ENCODE measurements at regions not wholly inside any gene's neighbourhood (a gene's known extent, or its start where the extent isn't known, plus 50 kb on each side); places are given as distances from the start of the nearest gene placed in this dataset.

DNA sequence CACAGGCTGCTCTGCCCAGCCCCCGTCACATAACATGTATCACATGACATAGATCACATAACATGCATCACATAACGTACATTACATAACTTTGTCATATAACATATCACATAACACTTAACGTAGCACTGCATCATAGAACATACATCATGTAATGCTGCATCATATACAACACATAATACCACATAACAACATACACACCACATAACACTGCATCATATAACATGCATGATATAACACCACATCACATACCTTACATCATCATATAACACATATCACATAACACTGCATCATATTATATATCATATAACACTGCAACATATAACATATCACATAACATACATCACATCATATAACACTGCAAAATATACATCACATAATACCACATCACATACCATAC is 83.8 kb downstream of the AXIN2 start:
- no peak overlapping the region for H2AFZ ChIP-seq (ENCODE audit: low read length, unreplicated experiment)
- no peak overlapping the region for H3K4me3 ChIP-seq (ENCODE audit: low read depth, low read length)
- H3K36me3 ChIP-seq (ENCODE audit: insufficient read depth, low read length) = no peaks in the 10 kb centered on the region
- H3K4me1 ChIP-seq (ENCODE audit: control insufficient read depth, insufficient read depth, low read length, unreplicated experiment) = peaks cover 6% of the 10 kb centered on the region
- peaks cover 18% of the 10 kb centered on the region; the same call in 1 of the 2 replicates for H3K27me3 ChIP-seq (ENCODE audit: insufficient read depth, low read length)
- H3K79me2 ChIP-seq (ENCODE audit: control insufficient read depth, insufficient read depth, low read length, unreplicated experiment) = no peaks in the 10 kb centered on the region
- no peak overlapping the region for H3K27ac ChIP-seq (ENCODE audit: low read depth, low read length)

DNA sequence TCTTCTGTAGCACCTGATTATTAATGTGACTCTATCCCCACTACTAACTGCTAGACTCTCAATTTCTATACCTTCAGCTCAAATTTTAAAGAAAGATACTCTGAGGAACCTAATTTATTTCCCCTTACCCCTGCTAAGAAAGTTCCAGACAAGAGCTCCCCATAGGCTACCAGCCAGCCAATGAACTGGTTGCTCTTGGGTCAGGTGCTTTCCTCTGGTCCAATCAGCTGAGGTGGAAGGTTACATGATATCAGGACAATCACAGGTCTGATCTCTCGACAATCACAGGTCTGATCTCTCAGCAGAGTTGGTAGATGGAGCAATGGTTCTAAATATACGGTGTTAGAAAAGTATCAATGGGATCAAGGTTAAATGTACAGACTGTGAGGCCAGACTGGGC is 86.8 kb downstream of the AXIN2 start:
- Histone ChIP-seq H3K4me1 (ENCODE audit: control insufficient read depth, insufficient read depth, low read length, unreplicated experiment) (peaks cover 9% of the 10 kb centered on the region), H3K27me3 (ENCODE audit: insufficient read depth, low read length) (peaks cover 33% of the 10 kb centered on the region; the same call in 1 of the 2 replicates), H2AFZ (ENCODE audit: low read length, unreplicated experiment) (no peak overlapping the region), H3K4me3 (ENCODE audit: low read depth, low read length) (no peak overlapping the region), H3K36me3 (ENCODE audit: insufficient read depth, low read length) (no peaks in the 10 kb centered on the region), H3K79me2 (ENCODE audit: control insufficient read depth, insufficient read depth, low read length, unreplicated experiment) (no peaks in the 10 kb centered on the region), H3K27ac (ENCODE audit: low read depth, low read length) (no peak overlapping the region)

DNA sequence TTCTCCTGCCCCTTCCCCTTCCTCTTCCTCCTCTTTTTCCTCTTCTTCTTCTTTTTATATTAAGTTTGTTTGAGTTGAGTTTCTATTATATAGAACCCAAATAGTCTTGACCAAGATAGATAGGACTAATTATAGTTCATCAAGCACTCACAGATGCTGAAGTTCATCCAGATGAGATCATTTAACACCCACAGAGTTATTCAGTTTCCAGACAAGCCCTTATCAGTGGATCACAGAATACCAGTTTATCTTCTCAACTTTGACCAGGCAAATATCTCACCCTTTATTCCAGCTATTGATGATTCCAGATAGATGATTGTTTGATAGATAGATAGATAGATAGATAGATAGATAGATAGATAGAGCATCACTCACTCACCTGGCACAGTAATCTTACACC is 87.5 kb downstream of the AXIN2 start:
- Histone ChIP-seq H3K79me2 (ENCODE audit: control insufficient read depth, insufficient read depth, low read length, unreplicated experiment) (no peaks in the 10 kb centered on the region), H3K27me3 (ENCODE audit: insufficient read depth, low read length) (peaks cover 33% of the 10 kb centered on the region; the same call in 1 of the 2 replicates), H3K27ac (ENCODE audit: low read depth, low read length) (no peak overlapping the region), H2AFZ (ENCODE audit: low read length, unreplicated experiment) (no peak overlapping the region), H3K4me3 (ENCODE audit: low read depth, low read length) (no peak overlapping the region), H3K36me3 (ENCODE audit: insufficient read depth, low read length) (no peaks in the 10 kb centered on the region), H3K4me1 (ENCODE audit: control insufficient read depth, insufficient read depth, low read length, unreplicated experiment) (peaks cover 9% of the 10 kb centered on the region)

DNA sequence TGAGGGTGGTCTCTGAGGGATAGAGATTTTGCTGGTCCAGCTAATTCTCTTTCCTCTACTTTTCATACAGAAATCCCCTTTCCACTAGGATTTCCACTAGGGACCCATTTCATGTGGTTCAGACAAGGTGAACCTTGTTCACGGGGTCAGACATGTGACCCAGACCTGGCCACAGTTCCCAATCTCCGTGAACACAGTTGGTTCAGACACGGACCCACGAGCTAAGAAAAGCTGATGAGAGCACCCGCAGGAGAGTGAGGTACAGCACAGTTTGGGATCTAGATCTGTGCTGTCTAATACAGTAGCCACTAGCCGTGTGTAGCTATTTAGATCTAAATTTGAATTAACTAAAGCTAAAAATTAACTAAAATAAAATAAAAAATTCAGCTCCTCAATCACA is 88.1 kb downstream of the AXIN2 start:
- H3K4me3 ChIP-seq (ENCODE audit: low read depth, low read length) = no peak overlapping the region
- no peak overlapping the region for H2AFZ ChIP-seq (ENCODE audit: low read length, unreplicated experiment)
- H3K4me1 ChIP-seq (ENCODE audit: control insufficient read depth, insufficient read depth, low read length, unreplicated experiment) = peaks cover 9% of the 10 kb centered on the region
- H3K27ac ChIP-seq (ENCODE audit: low read depth, low read length) = no peak overlapping the region
- no peaks in the 10 kb centered on the region for H3K79me2 ChIP-seq (ENCODE audit: control insufficient read depth, insufficient read depth, low read length, unreplicated experiment)
- H3K36me3 ChIP-seq (ENCODE audit: insufficient read depth, low read length) = no peaks in the 10 kb centered on the region
- peaks cover 33% of the 10 kb centered on the region; the same call in 1 of the 2 replicates for H3K27me3 ChIP-seq (ENCODE audit: insufficient read depth, low read length)

DNA sequence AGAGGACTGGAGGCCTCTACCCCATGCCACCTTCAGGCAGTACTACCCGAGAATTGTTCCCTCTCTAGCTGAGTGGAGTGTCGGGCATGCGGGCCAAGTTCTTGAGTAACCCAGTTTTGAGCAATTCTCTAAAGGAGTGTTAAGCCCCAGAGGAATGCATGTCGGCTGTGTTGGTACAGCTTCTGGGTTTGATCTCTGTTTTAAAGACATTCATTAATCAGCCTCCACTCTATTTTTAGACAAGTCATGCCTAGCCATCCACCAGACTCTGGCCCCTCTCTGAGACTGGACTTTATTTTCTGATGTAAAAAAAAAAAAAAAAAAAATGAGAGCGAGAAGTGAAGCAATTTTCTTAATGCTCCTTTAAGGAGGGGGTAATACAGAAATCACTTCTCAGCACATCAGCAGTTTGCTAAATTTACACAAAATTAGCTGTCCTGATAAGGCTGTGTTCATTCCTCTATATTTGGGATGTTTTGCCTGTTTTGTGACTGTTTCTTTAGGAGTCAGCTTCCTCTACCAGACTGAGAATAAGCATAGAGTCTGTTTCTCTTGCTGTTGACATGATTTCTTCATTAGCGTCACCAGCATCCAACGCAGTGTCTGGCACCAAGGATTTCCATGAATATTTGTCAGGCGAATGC is 88.7 kb downstream of the AXIN2 start:
- peaks cover 9% of the 10 kb centered on the region for H3K4me1 ChIP-seq (ENCODE audit: control insufficient read depth, insufficient read depth, low read length, unreplicated experiment)
- H2AFZ ChIP-seq (ENCODE audit: low read length, unreplicated experiment) = no peak overlapping the region
- no peak overlapping the region for H3K27ac ChIP-seq (ENCODE audit: low read depth, low read length)

DNA sequence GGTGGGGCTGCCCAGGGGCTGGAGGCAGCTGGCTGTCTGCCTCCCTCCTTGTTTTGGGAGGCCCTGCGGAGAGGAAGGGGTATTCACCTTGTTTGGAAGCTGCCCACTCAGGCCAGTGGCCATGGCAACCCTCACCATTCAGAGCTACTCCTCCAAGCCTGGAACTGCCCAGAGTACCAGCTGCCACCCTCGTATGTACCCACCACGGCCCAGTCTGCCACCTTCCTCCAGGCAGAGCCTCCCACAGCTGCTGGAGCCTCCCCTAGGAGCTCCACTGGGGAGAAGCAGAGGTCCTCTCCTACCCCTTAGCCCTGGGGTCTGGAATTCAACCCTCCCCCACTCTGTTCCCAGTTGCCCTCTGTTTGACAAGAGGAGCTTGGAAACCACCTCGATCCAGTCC is 90.7 kb downstream of the AXIN2 start:
- peaks cover 9% of the 10 kb centered on the region for H3K4me1 ChIP-seq (ENCODE audit: control insufficient read depth, insufficient read depth, low read length, unreplicated experiment)
- H3K36me3 ChIP-seq (ENCODE audit: insufficient read depth, low read length) = no peaks in the 10 kb centered on the region
- H3K27ac ChIP-seq (ENCODE audit: low read depth, low read length) = no peak overlapping the region
- no peak overlapping the region for H2AFZ ChIP-seq (ENCODE audit: low read length, unreplicated experiment)
- H3K4me3 ChIP-seq (ENCODE audit: low read depth, low read length) = no peak overlapping the region
- peaks cover 32% of the 10 kb centered on the region; the same call in 1 of the 2 replicates for H3K27me3 ChIP-seq (ENCODE audit: insufficient read depth, low read length)
- H3K79me2 ChIP-seq (ENCODE audit: control insufficient read depth, insufficient read depth, low read length, unreplicated experiment) = no peaks in the 10 kb centered on the region

More for the DNA sequence above, 88.7 kb downstream of the AXIN2 start:
- no peaks in the 10 kb centered on the region for H3K79me2 ChIP-seq (ENCODE audit: control insufficient read depth, insufficient read depth, low read length, unreplicated experiment)
- no peaks in the 10 kb centered on the region for H3K36me3 ChIP-seq (ENCODE audit: insufficient read depth, low read length)
- H3K27me3 ChIP-seq (ENCODE audit: insufficient read depth, low read length) = peaks cover 33% of the 10 kb centered on the region; the same call in 1 of the 2 replicates
- no peak overlapping the region for H3K4me3 ChIP-seq (ENCODE audit: low read depth, low read length)

DNA sequence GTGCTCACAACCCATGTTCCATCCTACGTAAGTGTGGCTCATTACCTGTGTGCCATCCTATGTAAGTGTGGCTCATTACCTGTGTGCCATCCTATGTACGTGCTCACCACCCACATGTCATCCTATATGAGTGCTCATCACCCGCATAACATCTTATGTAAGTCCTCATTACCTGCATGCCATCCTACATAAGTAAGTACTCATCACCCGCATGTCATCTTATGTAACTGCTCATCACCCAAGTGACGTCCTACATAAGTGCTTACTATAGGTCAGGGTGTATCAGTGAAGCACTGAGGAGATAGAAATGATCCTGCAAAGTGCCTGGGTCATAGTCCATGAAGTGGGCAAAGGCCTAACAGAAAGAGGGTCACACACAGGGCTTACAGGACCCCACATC is 93.1 kb downstream of the AXIN2 start:
- Histone ChIP-seq H3K27me3 (ENCODE audit: insufficient read depth, low read length) (peaks cover 15% of the 10 kb centered on the region; the same call in 1 of the 2 replicates), H3K4me3 (ENCODE audit: low read depth, low read length) (no peak overlapping the region), H3K27ac (ENCODE audit: low read depth, low read length) (no peak overlapping the region), H3K36me3 (ENCODE audit: insufficient read depth, low read length) (no peaks in the 10 kb centered on the region), H3K79me2 (ENCODE audit: control insufficient read depth, insufficient read depth, low read length, unreplicated experiment) (no peaks in the 10 kb centered on the region), H2AFZ (ENCODE audit: low read length, unreplicated experiment) (no peak overlapping the region), H3K4me1 (ENCODE audit: control insufficient read depth, insufficient read depth, low read length, unreplicated experiment) (peaks cover 15% of the 10 kb centered on the region)

DNA sequence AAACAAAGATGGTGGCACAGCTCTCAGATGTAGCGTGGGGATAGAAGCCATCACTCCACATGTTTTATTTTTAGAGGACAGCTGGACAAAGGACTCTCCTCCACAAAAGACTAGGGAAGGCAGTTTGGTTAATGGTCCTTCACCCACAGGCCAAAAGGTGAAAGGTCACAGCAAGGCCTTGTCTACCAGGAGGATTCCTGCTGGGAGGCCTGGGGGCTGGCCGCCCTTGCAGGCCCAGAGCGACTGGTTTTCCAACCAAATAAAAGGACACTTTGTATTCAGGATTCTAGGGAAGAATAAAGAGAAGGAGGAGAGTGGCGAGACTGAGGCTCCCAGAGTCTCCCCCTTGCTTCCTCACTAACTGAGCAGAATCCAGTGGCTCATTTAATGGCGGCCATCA is 94.3 kb downstream of the AXIN2 start:
- Histone ChIP-seq H3K4me3 (ENCODE audit: low read depth, low read length) (no peak overlapping the region), H3K79me2 (ENCODE audit: control insufficient read depth, insufficient read depth, low read length, unreplicated experiment) (no peaks in the 10 kb centered on the region), H3K4me1 (ENCODE audit: control insufficient read depth, insufficient read depth, low read length, unreplicated experiment) (peaks cover 10% of the 10 kb centered on the region), H2AFZ (ENCODE audit: low read length, unreplicated experiment) (no peak overlapping the region), H3K36me3 (ENCODE audit: insufficient read depth, low read length) (no peaks in the 10 kb centered on the region), H3K27ac (ENCODE audit: low read depth, low read length) (no peak overlapping the region), H3K27me3 (ENCODE audit: insufficient read depth, low read length) (peaks cover 14% of the 10 kb centered on the region; the same call in 1 of the 2 replicates)

DNA sequence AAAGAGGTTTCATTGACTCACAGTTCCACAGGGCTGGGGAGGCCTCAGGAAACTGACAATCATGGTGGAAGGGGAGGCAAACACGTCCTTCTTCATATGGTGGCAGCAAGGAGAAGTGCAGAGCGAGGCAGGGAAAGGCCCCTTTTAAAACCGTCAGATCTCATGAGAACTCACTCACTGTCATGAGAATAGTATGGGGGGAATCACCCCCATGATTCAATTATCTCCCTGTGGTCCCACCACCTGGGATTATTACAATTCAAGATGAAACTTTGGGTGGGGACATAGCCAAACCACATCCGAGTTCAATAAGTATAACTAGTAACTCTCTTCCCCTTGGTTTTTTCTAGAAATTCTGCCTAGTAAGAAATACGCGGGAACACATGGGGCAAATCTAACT is 94.9 kb downstream of the AXIN2 start:
- Histone ChIP-seq H2AFZ (ENCODE audit: low read length, unreplicated experiment) (no peak overlapping the region), H3K27me3 (ENCODE audit: insufficient read depth, low read length) (peaks cover 8% of the 10 kb centered on the region; the same call in 1 of the 2 replicates), H3K36me3 (ENCODE audit: insufficient read depth, low read length) (no peaks in the 10 kb centered on the region), H3K79me2 (ENCODE audit: control insufficient read depth, insufficient read depth, low read length, unreplicated experiment) (no peaks in the 10 kb centered on the region), H3K27ac (ENCODE audit: low read depth, low read length) (no peak overlapping the region), H3K4me3 (ENCODE audit: low read depth, low read length) (no peak overlapping the region), H3K4me1 (ENCODE audit: control insufficient read depth, insufficient read depth, low read length, unreplicated experiment) (peaks cover 10% of the 10 kb centered on the region)

DNA sequence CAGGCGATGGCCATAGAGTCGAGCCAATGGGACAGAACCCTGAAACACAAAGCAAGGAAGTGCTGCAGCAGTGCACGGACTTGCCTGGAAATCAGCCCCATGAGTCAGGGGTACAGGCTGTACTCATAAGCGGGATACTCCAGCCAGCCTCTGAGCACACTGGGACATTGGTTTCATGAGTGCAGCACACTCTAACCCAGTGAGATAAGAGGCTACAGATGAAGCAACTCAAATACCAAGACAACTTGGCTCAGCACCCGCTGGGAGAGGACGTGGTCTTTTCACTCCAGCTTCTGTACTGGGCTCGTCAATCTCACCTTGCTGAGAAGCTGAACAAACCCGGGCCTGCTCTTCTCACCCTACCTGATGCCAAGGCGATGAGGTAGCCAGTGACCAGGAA is 98.2 kb downstream of the AXIN2 start:
- Histone ChIP-seq H3K27me3 (ENCODE audit: insufficient read depth, low read length) (no peaks in the 10 kb centered on the region), H2AFZ (ENCODE audit: low read length, unreplicated experiment) (peak overlapping the region; percentile 47), H3K4me1 (ENCODE audit: control insufficient read depth, insufficient read depth, low read length, unreplicated experiment) (peaks cover 10% of the 10 kb centered on the region), H3K36me3 (ENCODE audit: insufficient read depth, low read length) (no peaks in the 10 kb centered on the region), H3K27ac (ENCODE audit: low read depth, low read length) (peak overlapping the region; percentile 42), H3K79me2 (ENCODE audit: control insufficient read depth, insufficient read depth, low read length, unreplicated experiment) (no peaks in the 10 kb centered on the region), H3K4me3 (ENCODE audit: low read depth, low read length) (no peak overlapping the region)

DNA sequence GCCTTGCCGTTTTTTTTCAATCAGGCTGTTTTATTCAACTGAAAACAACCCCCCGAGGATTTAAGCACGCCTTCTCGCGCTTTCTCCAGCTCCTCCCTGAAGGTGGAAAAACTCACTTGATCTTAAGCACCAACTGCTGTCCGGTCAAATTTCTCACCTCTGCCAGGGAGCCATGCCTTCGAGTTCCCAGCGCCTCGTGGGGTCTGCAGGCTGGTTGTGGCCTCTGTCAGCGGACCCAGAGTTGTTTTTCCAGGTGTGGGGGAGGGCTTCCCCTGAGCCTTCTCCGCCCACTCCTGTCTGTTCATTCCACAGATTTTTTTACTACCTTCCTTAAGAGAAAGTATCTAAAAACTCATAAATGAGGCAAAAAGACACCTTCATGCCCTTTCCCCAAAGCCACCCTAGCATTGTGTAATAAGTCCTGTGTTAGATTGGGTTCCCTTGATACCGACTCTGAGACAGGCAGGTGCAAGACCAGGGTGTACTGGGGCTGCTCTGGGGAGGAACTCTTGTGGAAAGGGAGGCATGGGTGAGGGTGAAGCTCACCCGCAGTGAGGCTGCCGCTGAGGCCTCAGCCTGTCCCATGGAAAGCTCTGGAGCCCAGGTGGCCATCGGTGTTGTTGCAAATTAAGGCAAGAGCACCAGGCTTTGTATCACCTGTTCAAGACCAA is 101.6 kb downstream of the AXIN2 start:
- no peaks in the 10 kb centered on the region for H3K79me2 ChIP-seq (ENCODE audit: control insufficient read depth, insufficient read depth, low read length, unreplicated experiment)
- H3K4me1 ChIP-seq (ENCODE audit: control insufficient read depth, insufficient read depth, low read length, unreplicated experiment) = peaks cover 10% of the 10 kb centered on the region
- H3K27ac ChIP-seq (ENCODE audit: low read depth, low read length) = no peak overlapping the region
- no peaks in the 10 kb centered on the region for H3K27me3 ChIP-seq (ENCODE audit: insufficient read depth, low read length)
- H2AFZ ChIP-seq (ENCODE audit: low read length, unreplicated experiment) = no peak overlapping the region
- H3K4me3 ChIP-seq (ENCODE audit: low read depth, low read length) = no peak overlapping the region
- no peaks in the 10 kb centered on the region for H3K36me3 ChIP-seq (ENCODE audit: insufficient read depth, low read length)
